ENCODE measurements at regions not wholly inside any gene's neighbourhood (a gene's known extent, or its start where the extent isn't known, plus 50 kb on each side); places are given as distances from the start of the nearest gene placed in this dataset.

DNA sequence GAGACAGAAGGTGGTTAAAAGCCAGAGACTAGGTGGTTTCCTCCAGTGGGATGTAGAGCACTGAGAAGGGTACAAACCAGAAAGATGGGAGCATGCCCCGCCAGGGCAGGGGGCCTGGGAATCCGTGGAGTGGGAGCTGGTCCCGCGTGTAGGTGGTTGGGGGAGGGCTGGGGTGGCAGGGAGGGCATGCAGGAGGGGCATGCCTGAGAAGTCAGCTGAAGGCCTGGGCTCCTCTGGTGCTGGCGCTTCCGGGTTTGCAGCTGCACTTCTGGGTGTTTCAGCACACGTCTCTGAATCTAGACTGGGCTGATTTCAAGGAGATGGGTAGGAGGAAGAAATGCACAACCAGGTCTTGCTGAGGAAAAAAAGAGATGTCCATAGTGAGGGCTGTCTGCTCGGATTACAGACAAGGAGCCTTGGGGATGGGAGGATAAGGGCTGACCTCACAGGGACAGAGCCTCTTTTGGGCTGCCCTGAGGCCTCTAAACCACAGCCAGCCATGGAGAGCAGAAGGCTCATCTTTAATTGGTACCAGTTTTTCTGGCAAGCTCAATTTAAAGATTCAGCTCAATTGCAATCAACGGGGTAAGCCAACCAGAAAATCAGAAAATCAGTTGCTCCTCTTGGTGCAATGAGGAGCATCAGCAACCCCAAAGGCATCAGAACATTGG lies 151.9 kb downstream of the FAM43A start:
- TF ChIP-seq TAF1 (IDR thresholded peaks at IDR 0.05; ENCODE audit: low read depth, low read length) (no peak), POLR2A (IDR thresholded peaks at IDR 0.05; ENCODE audit: low read depth, low read length) (no peak), POLR2AphosphoS5 (IDR thresholded peaks at IDR 0.05; ENCODE audit: low read depth, low read length) (no peak)

Measured in GM12891 (cell line).